Astrocyte (in vitro differentiated cells and primary cell): ENCODE measurements at regions not wholly inside any gene's neighbourhood (a gene's known extent, or its start where the extent isn't known, plus 50 kb on each side); places are given as distances from the start of the nearest gene placed in this dataset.

Experiments
- EZH2 ChIP-seq: IDR thresholded peaks from 2 replicates; pipeline ENCODE4 v1.6.1; 2012; ENCODE audit warnings: mild to moderate bottlenecking, low read length, inconsistent platforms; ENCODE audit not compliant: insufficient read depth
- TF ChIP-seq, protein P1 (sequence below): IDR thresholded peaks from 2 replicates; pipeline ENCODE4 v1.5.1; 2011; ENCODE audit warnings: low read depth, mild to moderate bottlenecking, inconsistent platforms, low read length, moderate library complexity; ENCODE audit not compliant: insufficient read depth

DNA sequence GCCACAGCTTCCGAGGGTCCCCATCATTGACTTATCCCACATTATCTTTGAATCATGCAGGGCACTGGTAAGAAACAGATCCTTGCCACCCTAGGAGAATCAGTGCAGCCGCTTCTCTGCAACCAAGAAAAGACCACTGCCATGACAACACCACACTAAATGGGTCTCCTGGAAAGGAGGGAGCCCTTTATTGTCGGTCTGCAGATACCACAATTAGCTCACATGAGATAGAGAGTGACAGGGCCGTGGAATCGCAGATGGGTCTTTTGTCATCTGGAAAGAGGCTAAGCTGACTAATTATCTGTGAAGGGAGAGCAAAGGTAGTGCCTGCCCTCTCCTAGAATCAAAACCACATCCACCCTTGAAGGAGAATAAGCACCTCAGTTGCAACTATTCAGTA, 178.3 kb upstream of the MYO16 start:
- TF ChIP-seq, protein P1, sequence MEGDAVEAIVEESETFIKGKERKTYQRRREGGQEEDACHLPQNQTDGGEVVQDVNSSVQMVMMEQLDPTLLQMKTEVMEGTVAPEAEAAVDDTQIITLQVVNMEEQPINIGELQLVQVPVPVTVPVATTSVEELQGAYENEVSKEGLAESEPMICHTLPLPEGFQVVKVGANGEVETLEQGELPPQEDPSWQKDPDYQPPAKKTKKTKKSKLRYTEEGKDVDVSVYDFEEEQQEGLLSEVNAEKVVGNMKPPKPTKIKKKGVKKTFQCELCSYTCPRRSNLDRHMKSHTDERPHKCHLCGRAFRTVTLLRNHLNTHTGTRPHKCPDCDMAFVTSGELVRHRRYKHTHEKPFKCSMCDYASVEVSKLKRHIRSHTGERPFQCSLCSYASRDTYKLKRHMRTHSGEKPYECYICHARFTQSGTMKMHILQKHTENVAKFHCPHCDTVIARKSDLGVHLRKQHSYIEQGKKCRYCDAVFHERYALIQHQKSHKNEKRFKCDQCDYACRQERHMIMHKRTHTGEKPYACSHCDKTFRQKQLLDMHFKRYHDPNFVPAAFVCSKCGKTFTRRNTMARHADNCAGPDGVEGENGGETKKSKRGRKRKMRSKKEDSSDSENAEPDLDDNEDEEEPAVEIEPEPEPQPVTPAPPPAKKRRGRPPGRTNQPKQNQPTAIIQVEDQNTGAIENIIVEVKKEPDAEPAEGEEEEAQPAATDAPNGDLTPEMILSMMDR: no peak
- no peak for TF ChIP-seq EZH2
